HEK293 (cell line): ENCODE measurements at regions not wholly inside any gene's neighbourhood (a gene's known extent, or its start where the extent isn't known, plus 50 kb on each side); places are given as distances from the start of the nearest gene placed in this dataset.

Experiments
- PBX3 ChIP-seq: sonication (generic); formaldehyde crosslinking; IDR thresholded peaks from 2 replicates; pipeline ENCODE4 v1.8.1; 2022; ENCODE audit warnings: mild to moderate bottlenecking, moderate library complexity, missing genetic modification reagents
- TCF7L2 ChIP-seq: IDR thresholded peaks from 2 replicates; pipeline ENCODE4 v1.6.1; 2011; ENCODE audit warnings: low read depth, mild to moderate bottlenecking, inconsistent platforms, low read length, moderate library complexity, borderline replicate concordance
- ZNF211 ChIP-seq: fragments of 450-650 bp; formaldehyde crosslinking; IDR thresholded peaks from 2 replicates; pipeline ENCODE4 v1.5.1; 2016; ENCODE audit warnings: low read depth, missing biosample characterization, missing genetic modification characterization

GRCh38 chr10:25849988-25850387, 84.0 kb upstream of the MYO3A start:
- TF ChIP-seq PBX3 (CRISPR knock-in tag), result no peak
- TF ChIP-seq TCF7L2, result no peak
- no peak for TF ChIP-seq ZNF211 (tag by site-specific recombination)
